Neural cell (in vitro differentiated cells): ENCODE measurements at regions not wholly inside any gene's neighbourhood (a gene's known extent, or its start where the extent isn't known, plus 50 kb on each side); places are given as distances from the start of the nearest gene placed in this dataset.

Experiments
- small RNA-seq, 3 experiments: library from RNA; depleted of rRNA; stranded (forward); fragments of <200 nt; gene quantifications; one replicate each; pipeline ENCODE3, GENCODE V24; 2012

Small RNA genes in the stretch of these regions (small RNA-seq; reads per million reads assigned to genes)
- 0 reads per million in 3 experiments for gene AC091042.1
- gene MIR5011: 0 reads per million in 3 experiments
- gene RNU6-1037P: 0 to 0.08 (median 0) reads per million in 3 experiments
- gene RPL31P9: 0 reads per million in 3 experiments
